Upper lobe of right lung (tissue), 1 donor: ENCODE measurements at regions not wholly inside any gene's neighbourhood (a gene's known extent, or its start where the extent isn't known, plus 50 kb on each side); places are given as distances from the start of the nearest gene placed in this dataset.

ENCODE experiments used
- ATAC-seq: fragments of 200-7000 bp; cut with Tn5 transposase; one replicate; pipeline ENCODE4 v1.9.1; 2020; ENCODE audit warnings: mild to moderate bottlenecking, moderate library complexity
- DNase-seq: peaks from one replicate; pipeline ENCODE4 v3.0.0-alpha.2; 2020
- H3K27ac ChIP-seq: fragments of 200-600 bp; one replicate; pipeline ENCODE4 v1.8.0; 2022
- H3K27me3 ChIP-seq: fragments of 200-600 bp; one replicate; pipeline ENCODE4 v1.8.0; 2022; ENCODE audit warnings: mild to moderate bottlenecking
- H3K36me3 ChIP-seq: fragments of 200-600 bp; one replicate; pipeline ENCODE4 v1.8.0; 2022
- H3K4me1 ChIP-seq: fragments of 200-600 bp; one replicate; pipeline ENCODE4 v1.8.0; 2022
- H3K4me3 ChIP-seq: fragments of 200-600 bp; one replicate; pipeline ENCODE4 v1.8.0; 2022; ENCODE audit warnings: mild to moderate bottlenecking
- H3K9me3 ChIP-seq: fragments of 200-600 bp; one replicate; pipeline ENCODE4 v1.8.0; 2022
- CTCF ChIP-seq: fragments of 200-600 bp; IDR thresholded peaks from one replicate; pipeline ENCODE4 v1.8.0; 2022; ENCODE audit warnings: antibody characterized with exemption
- intact Hi-C: fragments of 100-400 bp; cut with DNase I; formaldehyde crosslinking; loops from one replicate; pipeline ENCODE4 v1.11.0; 2022
- donor health status: DM: no; HTN: yes; CAD: no; lungs with severe emphysema.

- ATAC-seq (peak; percentile 72), DNase-seq (no peak)
- Histone ChIP-seq H3K36me3 (no peaks in the 10 kb centered on the region), H3K27ac (peak overlapping the region; percentile 79), H3K9me3 (no peaks in the 10 kb centered on the region), H3K27me3 (no peaks in the 10 kb centered on the region), H3K4me1 (peaks cover 27% of the 10 kb centered on the region), H3K4me3 (no peak overlapping the region)
- intact Hi-C loops: no loop called here
- TF ChIP-seq CTCF: no peak
Observed at GRCh38 chr5:172583931-172584511, 57.0 kb upstream of the NEURL1B start.

GRCh38 chr5:172582940-172583339, 58.1 kb upstream of the NEURL1B start:
- Histone ChIP-seq H3K27ac (no peak overlapping the region), H3K36me3 (no peaks in the 10 kb centered on the region), H3K4me3 (no peak overlapping the region), H3K27me3 (no peaks in the 10 kb centered on the region), H3K9me3 (no peaks in the 10 kb centered on the region), H3K4me1 (peaks cover 27% of the 10 kb centered on the region)
- ATAC-seq: no peak
- intact Hi-C loops: no loop called here
- no peak for TF ChIP-seq CTCF
- DNase-seq: peak; percentile 28

- intact Hi-C loops: no loop called here
- ATAC-seq: no peak
Observed at GRCh38 chr5:172581315-172581714, 59.7 kb upstream of the NEURL1B start.

GRCh38 chr5:172579403-172579990, 61.6 kb upstream of the NEURL1B start:
- Histone ChIP-seq H3K4me3 (no peak overlapping the region), H3K27ac (no peak overlapping the region), H3K4me1 (peaks cover 23% of the 10 kb centered on the region), H3K36me3 (no peaks in the 10 kb centered on the region), H3K27me3 (no peaks in the 10 kb centered on the region), H3K9me3 (no peaks in the 10 kb centered on the region)
- DNase-seq: no peak
- ATAC-seq: no peak
- intact Hi-C loops: no loop called here
- no peak for TF ChIP-seq CTCF

More at GRCh38 chr5:172581315-172581714, 59.7 kb upstream of the NEURL1B start:
- Histone ChIP-seq H3K27ac (no peak overlapping the region), H3K27me3 (no peaks in the 10 kb centered on the region), H3K4me1 (peaks cover 27% of the 10 kb centered on the region), H3K9me3 (no peaks in the 10 kb centered on the region), H3K4me3 (no peak overlapping the region), H3K36me3 (no peaks in the 10 kb centered on the region)
- DNase-seq: peak; percentile 7
- no peak for TF ChIP-seq CTCF

GRCh38 chr5:172577267-172577909, 63.7 kb upstream of the NEURL1B start:
- H3K4me1 ChIP-seq: peaks cover 10% of the 10 kb centered on the region
- intact Hi-C loops: no loop called here
- H3K27ac ChIP-seq: no peak overlapping the region
- H3K4me3 ChIP-seq: no peak overlapping the region
- H3K36me3 ChIP-seq: no peaks in the 10 kb centered on the region
- DNase-seq (no peak), ATAC-seq (no peak)
- TF ChIP-seq CTCF: no peak
- no peaks in the 10 kb centered on the region for H3K27me3 ChIP-seq
- H3K9me3 ChIP-seq: no peaks in the 10 kb centered on the region
